Cardiac septum (tissue), 1 donor: ENCODE measurements at regions not wholly inside any gene's neighbourhood (a gene's known extent, or its start where the extent isn't known, plus 50 kb on each side); places are given as distances from the start of the nearest gene placed in this dataset.

Experiments
- DNase-seq: peaks from one replicate; pipeline ENCODE4 v3.0.0-alpha.2; 2020; ENCODE audit warnings: low spot score
- intact Hi-C: fragments of 100-400 bp; cut with DNase I; formaldehyde crosslinking; loops from one replicate; pipeline ENCODE4 v1.14.0; 2022
- donor health status: DM: no; HTN: no; CAD: no.

DNA sequence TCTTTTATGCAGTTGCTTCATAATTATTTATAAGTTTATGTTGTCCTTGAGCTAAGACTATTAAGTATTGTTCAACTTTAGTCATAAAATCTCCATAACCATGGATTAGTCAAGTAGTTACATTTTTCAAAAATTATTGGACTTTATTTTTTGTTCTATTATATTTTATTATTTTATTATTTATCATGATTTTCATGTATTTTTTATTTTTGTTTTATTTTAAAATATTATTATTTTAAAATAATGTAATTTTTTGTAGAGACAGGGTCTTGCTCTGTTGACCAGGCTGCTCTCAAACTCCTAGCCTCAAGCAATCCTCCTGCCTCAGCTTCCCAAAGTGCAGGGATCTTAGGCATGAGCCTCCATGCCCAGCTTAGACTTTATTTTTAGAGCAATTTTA lies 102.3 kb downstream of the NOC3L start:
- intact Hi-C loops = no loop called here
- DNase-seq = no peak

DNA sequence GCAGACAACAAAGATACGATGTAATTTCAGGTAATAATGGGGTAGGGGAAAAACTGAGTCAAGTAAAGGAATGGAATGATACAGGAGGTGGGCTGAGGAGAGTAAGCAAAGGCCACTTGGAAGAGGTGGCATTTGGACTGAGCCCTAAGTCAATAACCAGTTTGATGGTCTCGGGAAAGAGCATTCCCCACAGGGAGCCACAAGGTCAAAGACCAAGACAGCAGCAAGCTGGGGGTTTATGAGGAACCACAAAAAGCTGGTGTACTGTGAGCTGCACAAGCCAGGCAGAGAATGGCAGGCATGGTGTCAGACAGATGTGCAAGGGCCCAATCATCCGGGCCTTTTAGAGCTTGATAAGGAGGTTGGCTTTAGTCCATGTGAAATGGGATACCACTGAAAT lies 98.7 kb downstream of the NOC3L start:
- DNase-seq = no peak
- intact Hi-C loops = no loop called here

DNA sequence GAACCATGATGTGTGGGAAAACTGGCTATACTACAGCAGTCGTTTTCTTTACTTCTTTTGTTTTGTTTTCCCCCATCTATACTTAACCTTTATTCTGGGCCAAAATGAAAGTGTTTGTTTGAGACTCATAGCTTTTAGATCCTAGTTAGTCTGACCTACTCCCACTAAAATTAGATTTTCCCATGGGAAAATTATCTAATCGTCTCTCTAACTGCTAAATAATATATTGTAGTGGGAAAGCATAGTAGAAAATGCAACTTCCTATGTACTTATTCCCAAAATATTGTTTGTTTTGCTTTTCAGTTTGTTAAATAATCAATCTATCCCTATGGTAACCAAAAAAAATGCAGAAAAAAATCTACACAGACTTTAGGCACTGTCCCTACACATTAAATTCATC lies 96.6 kb downstream of the NOC3L start:
- DNase-seq = no peak
- intact Hi-C loops = no loop called here

DNA sequence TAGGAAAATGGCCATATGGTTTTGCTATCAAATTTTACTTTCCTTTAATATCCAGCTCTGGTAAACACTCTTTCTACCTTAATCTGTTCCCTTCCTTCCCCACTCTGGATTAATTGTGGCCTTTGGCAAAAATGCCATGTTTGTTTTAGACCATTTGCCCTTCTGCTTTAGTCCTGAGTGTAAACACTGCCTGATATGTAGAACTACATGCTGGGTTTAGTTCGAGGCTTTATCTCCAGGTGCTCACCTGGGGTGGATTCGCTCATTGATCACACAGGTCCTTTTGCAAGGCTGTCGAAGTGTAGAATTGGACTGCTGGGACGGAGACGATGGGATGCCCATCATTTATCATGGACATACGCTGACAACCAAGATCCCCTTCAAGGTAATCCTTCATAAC lies 94.1 kb downstream of the NOC3L start:
- intact Hi-C loops = no loop called here
- DNase-seq = no peak

DNA sequence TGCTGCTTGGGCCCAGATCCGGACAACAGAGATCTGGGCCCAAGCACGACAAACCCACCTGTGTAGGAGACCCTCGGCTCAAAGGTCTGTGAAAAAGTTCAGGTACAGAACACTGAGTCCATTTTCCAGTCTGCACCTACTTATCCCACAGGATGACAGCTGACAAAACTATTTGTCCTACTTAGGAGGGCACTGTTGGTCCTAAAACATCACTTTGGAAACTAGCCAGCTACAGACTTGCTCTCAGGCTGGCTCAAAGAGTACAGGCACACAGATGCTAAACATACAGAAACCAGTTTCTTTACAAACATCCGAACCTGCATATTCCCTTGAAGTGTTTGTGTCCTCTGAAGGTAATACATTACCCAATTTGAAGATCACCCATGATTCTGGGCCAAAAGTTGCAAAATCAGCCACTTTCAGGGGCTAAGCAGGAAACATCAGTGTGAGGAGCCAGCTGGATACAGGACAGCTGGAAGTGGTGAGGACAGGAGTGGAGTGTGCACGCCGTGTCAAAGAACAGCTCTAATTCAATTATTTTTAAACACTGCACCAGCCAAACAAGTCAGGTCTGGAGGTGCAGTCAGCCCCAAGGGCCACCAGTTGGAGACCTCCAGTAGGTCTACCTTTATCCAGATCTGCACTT lies 88.5 kb downstream of the NOC3L start:
- intact Hi-C loops = loop anchor here (10.0 kb wide), 1 partner anchor 279 kb away; the partner anchor contains the start of gene PLCE1
- peak; percentile 79 for DNase-seq

DNA sequence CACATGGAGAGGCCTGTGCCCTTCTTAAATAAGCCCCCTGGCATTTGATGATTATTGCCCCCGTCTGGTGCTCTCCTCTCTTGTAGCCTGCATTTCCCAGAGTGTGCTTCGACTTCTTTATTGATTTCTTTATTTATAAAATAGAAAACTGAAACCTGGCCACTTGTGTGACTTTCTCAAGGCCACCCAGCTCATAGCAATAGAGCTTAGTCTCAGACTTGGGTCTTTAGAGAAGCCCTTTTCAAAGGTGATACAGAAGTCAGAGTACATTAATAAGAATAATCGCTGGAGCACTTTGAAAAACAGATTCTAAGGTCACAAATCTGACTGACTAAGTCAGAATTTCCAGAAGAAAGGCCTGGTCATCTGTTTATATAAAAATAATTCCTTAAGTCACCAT lies 86.6 kb downstream of the NOC3L start:
- no peak for DNase-seq
- intact Hi-C loops = loop anchor here (5.0 to 10.0 kb wide), 2 partner anchors 199 to 281 kb away; partner anchors contain the start of gene PLCE1

DNA sequence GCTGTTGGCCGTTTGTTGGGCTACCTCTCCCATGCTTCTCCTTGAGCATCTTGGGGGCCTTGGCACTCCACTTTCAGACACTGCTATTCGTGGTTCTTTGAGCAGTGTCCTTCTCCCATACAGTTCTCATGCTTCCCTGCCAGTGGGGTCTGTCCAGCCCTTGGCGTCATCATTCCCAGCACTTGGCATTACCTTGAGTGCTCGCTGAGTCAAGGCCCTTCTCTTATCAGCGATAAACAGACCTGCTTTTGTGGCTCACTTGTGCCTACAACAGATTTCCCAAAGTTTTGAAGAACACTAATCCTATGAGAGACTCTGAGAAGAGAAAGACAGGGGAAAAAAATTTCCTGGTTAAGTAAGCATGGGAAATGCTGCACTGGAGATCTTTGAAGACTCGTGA lies 85.3 kb downstream of the NOC3L start:
- DNase-seq = no peak
- intact Hi-C loops = loop anchor here (5.0 to 10.0 kb wide), 2 partner anchors 200 to 283 kb away; partner anchors contain the start of gene PLCE1

DNA sequence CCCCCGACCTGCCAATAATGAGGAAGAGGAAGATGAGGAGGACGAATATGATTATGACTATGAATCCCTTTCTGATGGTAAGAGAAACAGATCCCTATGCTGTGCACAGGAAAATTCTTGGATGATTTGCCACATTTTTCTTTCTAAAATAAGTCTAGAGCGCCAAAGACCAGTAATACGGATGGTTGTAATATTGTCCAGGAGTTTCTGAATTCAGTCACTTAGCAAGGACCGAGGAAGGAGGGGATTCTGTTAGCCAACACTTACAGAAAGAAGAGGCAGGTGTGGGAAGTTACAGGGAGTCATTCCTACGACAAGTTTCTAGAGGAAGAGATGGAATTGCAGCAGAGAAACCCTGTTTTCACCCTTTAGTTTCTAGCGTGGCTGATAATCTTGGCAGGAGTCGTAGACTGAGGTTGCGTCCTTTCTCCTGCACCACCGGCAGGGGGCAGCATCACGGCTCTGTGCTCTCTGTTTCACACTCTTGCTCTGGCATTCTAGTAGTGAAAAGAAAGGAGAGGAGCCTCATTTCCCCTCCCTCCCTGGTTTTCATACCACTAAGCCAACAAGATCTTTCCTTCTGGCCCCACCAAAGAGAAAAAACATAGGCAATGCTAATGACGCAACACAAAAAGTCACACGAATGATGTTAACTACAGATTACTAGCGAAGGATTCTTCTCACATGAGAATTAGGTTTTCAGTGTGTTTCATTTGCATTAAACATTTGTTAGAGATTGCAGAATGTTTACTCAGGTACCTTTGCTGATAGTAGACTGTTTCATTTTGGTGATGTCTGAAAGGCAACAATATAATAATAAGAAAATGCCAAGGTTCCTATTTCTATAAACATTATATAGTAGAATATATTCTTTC lies 82.7 kb downstream of the NOC3L start:
- DNase-seq = no peak
- intact Hi-C loops = loop anchor here (5.0 to 10.0 kb wide), 5 partner anchors 37 to 363 kb away; partner anchors contain the start of gene PLCE1

DNA sequence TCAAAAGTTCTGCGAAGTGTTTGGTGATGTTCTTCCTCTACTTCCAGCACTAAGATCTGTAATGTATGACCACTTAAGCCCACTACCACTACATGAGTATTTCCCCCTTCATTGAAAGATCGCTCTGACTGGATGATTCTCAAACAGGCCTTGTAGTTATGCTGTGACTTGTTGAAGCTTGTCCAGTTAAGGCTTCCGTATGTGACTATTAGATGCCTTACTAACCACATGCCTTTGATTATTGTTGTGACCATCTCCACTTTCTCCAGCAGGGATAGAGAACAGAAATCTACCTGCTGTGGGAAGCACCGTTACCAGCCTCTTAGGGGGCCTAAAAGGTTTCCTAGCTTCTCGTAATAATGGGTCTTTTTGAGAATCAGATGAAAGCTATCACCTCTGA lies 81.1 kb downstream of the NOC3L start:
- DNase-seq = no peak
- intact Hi-C loops = loop anchor here (5.0 to 10.0 kb wide), 3 partner anchors 36 to 364 kb away; no protein-coding TSS in a partner anchor

DNA sequence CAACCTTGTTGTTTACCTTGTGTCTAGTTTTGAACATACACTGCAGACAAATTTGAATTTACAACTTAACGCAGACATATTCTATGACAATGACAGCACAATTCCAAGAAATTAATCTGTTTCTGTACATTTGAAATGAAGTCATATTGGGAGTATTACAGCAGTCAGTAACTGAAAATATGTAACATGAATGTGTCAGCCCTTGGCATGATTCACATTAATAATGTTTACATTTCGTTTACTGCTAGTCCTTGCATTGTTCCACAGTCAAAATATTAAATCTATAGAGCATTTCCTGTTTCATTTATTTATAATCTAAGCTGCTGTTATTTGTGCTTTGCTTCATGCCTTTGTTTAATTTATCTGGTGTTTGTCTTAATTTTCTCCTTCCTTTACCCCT lies 80.4 kb downstream of the NOC3L start:
- DNase-seq = no peak
- intact Hi-C loops = loop anchor here (5.0 to 10.0 kb wide), 3 partner anchors 35 to 365 kb away; no protein-coding TSS in a partner anchor
